Rectal smooth muscle tissue (tissue), 1 donor: ENCODE measurements at regions not wholly inside any gene's neighbourhood (a gene's known extent, or its start where the extent isn't known, plus 50 kb on each side); places are given as distances from the start of the nearest gene placed in this dataset.
"Not testable (repeated sequence)": the region's sequence is repeated elsewhere in the genome, so short reads cannot be mapped to it uniquely, and the experiment has no call there.

Experiments
- H3K27ac ChIP-seq: one replicate; pipeline ENCODE4 v1.7.0; 2013; ENCODE audit warnings: low read depth, low read length, inconsistent platforms
- H3K27me3 ChIP-seq: one replicate; pipeline ENCODE4 v1.7.0; 2013; ENCODE audit warnings: low read length; ENCODE audit not compliant: control insufficient read depth, insufficient read depth
- H3K36me3 ChIP-seq: one replicate; pipeline ENCODE4 v1.7.0; 2013; ENCODE audit warnings: low read length; ENCODE audit not compliant: control insufficient read depth, insufficient read depth
- H3K4me1 ChIP-seq: one replicate; pipeline ENCODE4 v1.7.0; 2013; ENCODE audit warnings: low read length; ENCODE audit not compliant: control insufficient read depth, insufficient read depth
- H3K4me3 ChIP-seq: one replicate; pipeline ENCODE4 v1.7.0; 2013; ENCODE audit warnings: low read length
- H3K9ac ChIP-seq: one replicate; pipeline ENCODE4 v1.7.0; 2013; ENCODE audit warnings: low read length

GRCh38 chr2:107721178-107721577 is 105.5 kb upstream of the RGPD4 start:
- H3K27me3 ChIP-seq, result no peaks in the 10 kb centered on the region
- no peak overlapping the region for H3K27ac ChIP-seq
- no peaks in the 10 kb centered on the region for H3K36me3 ChIP-seq
- H3K9ac ChIP-seq, result no peak overlapping the region
- H3K4me3 ChIP-seq, result no peak overlapping the region
- no peaks in the 10 kb centered on the region for H3K4me1 ChIP-seq

- Histone ChIP-seq H3K4me1 (no peaks in the 10 kb centered on the region), H3K27me3 (no peaks in the 10 kb centered on the region), H3K4me3 (no peak overlapping the region), H3K27ac (no peak overlapping the region), H3K36me3 (no peaks in the 10 kb centered on the region), H3K9ac (no peak overlapping the region)
Measured at GRCh38 chr2:107721586-107721985, 105.1 kb upstream of the RGPD4 start.

- not testable (repeated sequence) for H3K27ac ChIP-seq, H3K27me3 ChIP-seq, H3K4me3 ChIP-seq, H3K9ac ChIP-seq, H3K36me3 ChIP-seq, H3K4me1 ChIP-seq
Measured at GRCh38 chr2:107725824-107726223, 100.9 kb upstream of the RGPD4 start.

GRCh38 chr2:107727318-107727717 is 99.4 kb upstream of the RGPD4 start:
- Histone ChIP-seq H3K27me3 (no peaks in the 10 kb centered on the region), H3K4me1 (no peaks in the 10 kb centered on the region), H3K36me3 (no peaks in the 10 kb centered on the region)

GRCh38 chr2:107728586-107728985 is 98.1 kb upstream of the RGPD4 start:
- Histone ChIP-seq H3K4me3 (no peak overlapping the region), H3K27ac (no peak overlapping the region), H3K4me1 (no peaks in the 10 kb centered on the region), H3K9ac (no peak overlapping the region), H3K27me3 (no peaks in the 10 kb centered on the region), H3K36me3 (no peaks in the 10 kb centered on the region)

More at GRCh38 chr2:107727318-107727717, 99.4 kb upstream of the RGPD4 start:
- Histone ChIP-seq H3K4me3 (no peak overlapping the region), H3K27ac (no peak overlapping the region), H3K9ac (no peak overlapping the region)

GRCh38 chr2:107729440-107729839 is 97.3 kb upstream of the RGPD4 start:
- Histone ChIP-seq H3K27me3 (no peaks in the 10 kb centered on the region), H3K4me3 (no peak overlapping the region), H3K9ac (no peak overlapping the region), H3K4me1 (no peaks in the 10 kb centered on the region), H3K27ac (no peak overlapping the region), H3K36me3 (no peaks in the 10 kb centered on the region)

GRCh38 chr2:107730898-107731297 is 95.8 kb upstream of the RGPD4 start:
- Histone ChIP-seq H3K4me3 (no peak overlapping the region), H3K9ac (no peak overlapping the region), H3K4me1 (no peaks in the 10 kb centered on the region), H3K27me3 (no peaks in the 10 kb centered on the region), H3K27ac (no peak overlapping the region), H3K36me3 (no peaks in the 10 kb centered on the region)

GRCh38 chr2:107731435-107731834 is 95.3 kb upstream of the RGPD4 start:
- Histone ChIP-seq H3K36me3 (no peaks in the 10 kb centered on the region), H3K4me3 (no peak overlapping the region), H3K27ac (no peak overlapping the region), H3K4me1 (no peaks in the 10 kb centered on the region), H3K27me3 (no peaks in the 10 kb centered on the region), H3K9ac (no peak overlapping the region)

GRCh38 chr2:107735201-107735600 is 91.5 kb upstream of the RGPD4 start:
- H3K4me3 ChIP-seq, result no peak overlapping the region
- H3K4me1 ChIP-seq, result peaks cover 5% of the 10 kb centered on the region
- no peaks in the 10 kb centered on the region for H3K27me3 ChIP-seq
- no peak overlapping the region for H3K9ac ChIP-seq
- no peaks in the 10 kb centered on the region for H3K36me3 ChIP-seq
- no peak overlapping the region for H3K27ac ChIP-seq

- Histone ChIP-seq H3K4me1 (peaks cover 8% of the 10 kb centered on the region), H3K36me3 (no peaks in the 10 kb centered on the region), H3K9ac (no peak overlapping the region), H3K27me3 (no peaks in the 10 kb centered on the region), H3K27ac (peak overlapping the region; percentile 30), H3K4me3 (no peak overlapping the region)
Measured at GRCh38 chr2:107737756-107738155, 88.9 kb upstream of the RGPD4 start.

- Histone ChIP-seq H3K27me3 (no peaks in the 10 kb centered on the region), H3K36me3 (no peaks in the 10 kb centered on the region), H3K9ac (no peak overlapping the region), H3K4me3 (no peak overlapping the region), H3K4me1 (peaks cover 8% of the 10 kb centered on the region), H3K27ac (peak overlapping the region; percentile 30)
Measured at GRCh38 chr2:107738266-107738665, 88.4 kb upstream of the RGPD4 start.

GRCh38 chr2:107740300-107740699 is 86.4 kb upstream of the RGPD4 start:
- H3K27me3 ChIP-seq, result no peaks in the 10 kb centered on the region
- no peak overlapping the region for H3K4me3 ChIP-seq
- H3K9ac ChIP-seq, result no peak overlapping the region
- no peaks in the 10 kb centered on the region for H3K36me3 ChIP-seq
- peaks cover 8% of the 10 kb centered on the region for H3K4me1 ChIP-seq
- no peak overlapping the region for H3K27ac ChIP-seq

- Histone ChIP-seq H3K9ac (no peak overlapping the region), H3K27ac (no peak overlapping the region), H3K27me3 (no peaks in the 10 kb centered on the region), H3K36me3 (no peaks in the 10 kb centered on the region), H3K4me1 (peaks cover 7% of the 10 kb centered on the region), H3K4me3 (no peak overlapping the region)
Measured at GRCh38 chr2:107742460-107743027, 84.1 kb upstream of the RGPD4 start.
